ENCODE measurements at regions not wholly inside any gene's neighbourhood (a gene's known extent, or its start where the extent isn't known, plus 50 kb on each side); places are given as distances from the start of the nearest gene placed in this dataset.
"Not testable (repeated sequence)": the region's sequence is repeated elsewhere in the genome, so short reads cannot be mapped to it uniquely, and the experiment has no call there.

DNA sequence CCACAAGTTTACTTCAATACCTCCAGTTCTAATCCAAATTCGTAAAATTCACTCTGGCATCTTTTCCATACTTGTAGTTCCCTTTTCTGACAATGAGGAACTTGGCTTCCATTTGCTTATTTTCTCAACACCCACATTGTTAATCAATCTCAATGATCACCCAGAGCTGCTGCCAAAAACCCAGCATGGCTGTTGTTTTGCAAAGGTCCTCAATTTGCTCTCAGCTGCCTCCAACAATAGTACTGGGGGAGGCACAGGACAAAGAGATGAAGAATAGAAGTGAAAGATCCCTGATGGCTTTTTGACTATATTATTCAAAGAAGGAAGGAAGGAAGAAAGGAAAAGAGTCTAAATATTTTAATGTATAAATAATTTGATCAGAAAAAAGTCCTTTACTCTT, 847.8 kb downstream of the RAPGEF2 start:
- no peak for DNase-seq

- DNase-seq, result no peak
These were observed 863.9 kb downstream of the RAPGEF2 start for GRCh38 chr4:159966746-159967145.

DNA sequence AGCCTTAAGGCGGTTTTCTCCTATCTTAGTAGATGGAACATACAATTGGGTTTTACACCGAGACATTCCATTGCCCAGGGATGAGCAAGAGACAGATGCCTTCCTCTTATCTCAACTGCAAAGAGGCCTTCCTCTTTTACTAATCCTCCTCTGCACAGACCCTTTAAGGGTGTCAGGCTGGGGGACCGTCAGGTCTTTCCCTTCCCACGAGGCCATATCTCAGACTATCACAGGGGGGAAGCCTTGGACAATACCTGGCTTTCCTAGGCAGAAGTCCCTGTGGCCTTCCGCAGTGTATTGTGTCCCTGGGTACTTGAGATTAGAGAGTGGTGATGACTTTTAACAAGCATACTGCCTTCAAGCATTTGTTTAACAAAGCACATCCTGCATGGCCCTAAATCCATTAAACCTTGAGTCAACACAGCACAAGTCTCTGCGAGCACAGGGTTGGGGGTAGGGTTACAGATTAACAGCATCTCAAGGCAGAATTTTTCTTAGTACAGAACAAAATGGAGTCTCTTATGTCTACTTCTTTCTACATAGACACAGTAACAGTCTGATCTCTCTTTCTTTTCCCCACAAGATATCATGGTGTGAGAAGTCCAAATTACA, 874.1 kb downstream of the RAPGEF2 start:
- DNase-seq, result not testable (repeated sequence)

GRCh38 chr4:159977907-159978617, 875.2 kb downstream of the RAPGEF2 start:
- no peak for DNase-seq

DNA sequence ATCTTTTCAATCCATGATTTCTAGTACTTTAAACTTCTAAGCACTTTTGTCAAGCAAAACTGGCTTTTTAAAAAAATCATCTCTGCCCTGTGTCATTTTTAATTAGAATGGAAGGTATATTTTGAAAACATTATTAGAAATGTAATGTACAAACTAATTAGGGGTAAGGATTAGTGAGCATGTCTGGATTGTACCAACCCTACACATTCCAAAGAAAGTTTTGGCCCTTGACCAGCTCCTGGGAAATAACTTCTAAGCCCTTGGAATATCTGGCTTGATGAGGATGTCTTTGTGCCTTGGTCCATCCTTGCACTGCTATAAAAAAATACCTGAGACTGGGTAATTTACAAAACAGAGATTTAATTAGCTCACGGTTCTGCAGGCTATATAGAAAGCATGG, 876.5 kb downstream of the RAPGEF2 start:
- no peak for DNase-seq

- no peak for DNase-seq
These were observed 877.1 kb downstream of the RAPGEF2 start for GRCh38 chr4:159979953-159980352.

- DNase-seq, result no peak
These were observed 878.1 kb downstream of the RAPGEF2 start for GRCh38 chr4:159980826-159981468.

- DNase-seq, result no peak
These were observed 878.6 kb downstream of the RAPGEF2 start for GRCh38 chr4:159981469-159981856.

DNA sequence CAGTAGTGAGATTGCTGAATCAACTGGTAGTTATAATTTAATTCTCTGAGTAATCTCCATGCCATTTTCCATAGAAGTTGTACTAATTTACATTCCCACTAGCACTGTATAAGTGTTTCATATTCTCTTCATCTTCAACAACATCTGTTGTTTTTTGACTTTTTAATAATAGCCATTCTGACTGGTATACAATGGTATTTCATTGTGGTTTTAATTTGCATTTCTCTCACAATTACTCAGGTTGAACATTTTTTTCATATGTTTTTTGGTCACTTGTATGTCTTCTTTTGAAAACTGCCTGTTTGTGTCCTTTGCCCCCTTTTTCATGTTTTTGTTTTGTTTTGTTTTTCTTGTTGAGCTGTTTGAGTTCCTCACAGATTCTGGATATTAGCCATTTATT, 880.2 kb downstream of the RAPGEF2 start:
- DNase-seq, result no peak

DNA sequence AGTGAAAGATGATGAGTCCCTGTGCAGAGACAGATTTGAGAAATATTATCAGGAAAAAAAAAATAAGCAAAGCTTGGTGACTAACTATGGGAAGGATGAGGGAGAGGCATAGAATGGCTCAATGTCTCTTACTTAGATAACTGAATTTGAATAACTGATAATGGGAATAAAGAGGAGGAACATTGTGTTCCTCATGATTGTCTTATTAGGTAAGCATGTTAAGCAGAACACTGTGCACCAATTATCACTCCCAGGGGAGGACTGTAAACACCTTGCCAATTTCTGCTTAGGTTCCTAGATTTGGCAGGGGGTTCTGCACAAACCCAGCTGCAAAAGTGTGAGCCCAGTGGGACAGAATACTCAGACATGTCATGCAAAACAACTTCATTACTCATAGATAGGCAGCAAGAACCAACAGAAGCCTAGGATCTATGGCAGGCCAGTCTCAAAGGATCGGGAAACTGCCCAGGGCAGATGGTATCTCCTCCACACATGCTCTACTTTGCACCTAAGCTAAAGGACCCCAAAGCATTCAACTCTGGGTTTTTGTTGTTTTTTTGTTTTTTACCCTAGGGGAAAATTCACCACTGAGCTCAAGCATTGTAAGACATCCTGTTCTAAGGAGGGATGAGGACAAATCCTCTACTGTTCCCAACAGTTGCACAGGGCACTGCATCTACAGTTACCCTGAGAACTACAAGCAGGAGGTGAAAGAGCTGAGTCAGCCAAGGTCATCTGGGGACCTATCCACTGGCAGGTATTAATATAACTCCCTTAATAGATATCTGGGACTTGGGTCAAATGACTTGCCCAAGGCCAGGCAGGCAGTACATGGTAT, 907.0 kb downstream of the RAPGEF2 start:
- DNase-seq, result no peak

- DNase-seq, result no peak
These were observed 917.1 kb downstream of the RAPGEF2 start for GRCh38 chr4:160019936-160020335.

DNA sequence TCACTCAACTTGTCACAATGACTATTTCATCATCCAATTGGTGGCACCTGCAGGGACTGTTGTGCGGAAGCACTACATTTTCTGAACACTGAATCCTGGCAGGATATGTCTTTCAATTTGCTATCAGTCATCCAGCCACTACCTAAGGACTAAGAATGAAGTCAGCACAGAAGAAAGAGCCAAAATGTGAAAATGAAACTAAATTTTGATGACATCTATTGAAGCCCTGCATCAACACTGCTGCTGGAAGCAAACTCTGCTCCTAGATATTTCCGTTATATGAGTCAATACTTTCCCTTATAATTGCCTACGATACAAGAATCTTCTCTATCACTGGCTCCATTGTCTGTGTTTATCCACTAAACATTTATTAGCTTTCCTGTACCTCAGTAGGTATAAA, 917.9 kb downstream of the RAPGEF2 start:
- DNase-seq, result no peak

- DNase-seq, result no peak
These were observed 919.0 kb downstream of the RAPGEF2 start for GRCh38 chr4:160021870-160022269.

DNA sequence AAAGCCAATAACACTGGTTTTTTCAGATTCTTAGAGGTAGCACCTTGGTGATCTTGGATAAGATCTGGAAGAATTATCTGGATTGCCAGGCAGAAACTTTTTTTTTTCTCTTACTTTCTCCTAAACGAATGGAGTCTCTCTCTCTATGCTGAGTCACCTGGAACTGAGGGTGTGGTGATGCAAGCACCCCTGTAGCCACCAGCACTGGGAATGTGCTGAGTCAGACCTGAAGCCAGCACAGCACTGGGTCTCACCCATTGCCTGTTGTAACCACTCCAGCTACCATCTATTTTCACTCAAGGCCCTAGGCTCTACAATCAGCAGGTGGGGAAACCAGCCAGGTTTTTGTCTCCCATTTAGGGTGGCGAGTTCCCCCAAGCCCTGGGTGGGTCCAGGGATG, 923.8 kb downstream of the RAPGEF2 start:
- DNase-seq, result no peak

DNA sequence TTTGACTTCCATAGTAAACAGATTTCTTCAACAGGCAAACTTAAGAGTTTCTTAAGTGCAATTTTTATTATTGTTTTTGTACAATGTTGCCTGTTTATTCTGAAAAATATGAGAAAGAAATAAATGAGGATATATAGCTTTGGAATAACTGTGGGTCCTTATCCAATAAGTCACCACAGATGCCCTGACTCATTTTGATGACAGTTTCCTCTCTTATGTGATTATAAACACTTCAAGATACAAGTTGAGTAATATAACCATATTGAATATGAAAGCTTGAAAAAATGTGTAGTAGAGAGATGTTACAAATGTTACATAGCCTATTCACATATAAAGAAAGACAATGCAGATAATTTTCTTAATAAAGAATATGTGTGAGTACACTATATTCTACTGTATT, 931.6 kb downstream of the RAPGEF2 start:
- DNase-seq, result no peak

- no peak for DNase-seq
These were observed 935.7 kb downstream of the RAPGEF2 start for GRCh38 chr4:160038615-160039014.

DNA sequence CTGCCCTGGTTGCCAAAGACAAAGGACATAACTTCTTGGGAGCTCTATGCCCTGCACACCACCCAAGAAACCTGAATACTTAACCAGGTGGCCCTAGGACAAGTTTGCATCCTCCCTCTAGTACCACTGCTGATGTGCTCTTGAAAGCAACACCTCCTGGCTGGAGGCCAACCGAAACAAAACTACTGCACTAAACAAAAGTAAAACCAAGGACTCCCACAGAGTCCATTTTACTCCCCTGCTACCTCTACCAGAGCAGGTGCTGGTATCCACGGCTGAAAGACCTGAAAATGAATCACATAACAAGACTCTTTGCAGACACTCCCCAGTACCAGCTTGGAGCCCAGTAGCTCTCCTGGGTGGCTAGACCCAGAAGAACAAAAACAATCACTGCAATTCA, 941.8 kb downstream of the RAPGEF2 start:
- no peak for DNase-seq

DNA sequence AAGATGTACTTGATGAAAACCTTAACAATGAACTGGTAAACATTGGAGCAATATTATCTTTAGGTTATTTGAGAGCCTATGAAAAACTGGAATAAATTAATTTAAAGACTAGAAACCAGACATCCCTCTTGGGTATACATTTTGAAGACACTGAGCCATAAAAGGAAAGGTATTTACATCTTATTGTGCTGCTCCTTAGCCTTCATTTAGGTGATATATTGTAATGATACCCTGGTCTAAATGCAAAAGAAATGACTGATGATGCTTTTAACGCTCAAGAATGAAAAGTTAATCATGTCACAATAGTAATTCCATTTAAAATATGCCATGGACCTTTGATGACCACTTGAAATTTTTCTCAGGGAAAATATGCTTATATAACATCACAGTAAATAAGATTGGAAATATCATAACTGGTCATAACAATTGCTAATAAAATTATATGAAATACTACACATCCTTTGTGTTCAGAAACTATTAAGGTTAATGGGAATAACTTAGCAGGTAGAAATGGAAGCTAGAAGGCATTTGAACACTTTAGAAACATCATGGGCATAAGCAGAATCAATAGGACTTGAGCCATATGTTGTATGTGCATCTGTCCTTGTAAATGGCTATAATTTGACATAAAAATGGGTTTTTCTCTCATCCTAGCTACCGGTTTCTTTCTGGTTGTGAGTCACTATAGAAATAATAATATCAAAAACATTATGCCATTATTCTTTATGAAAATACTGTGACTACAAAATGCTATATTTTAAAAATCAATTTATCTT, 979.7 kb downstream of the RAPGEF2 start:
- no peak for DNase-seq

DNA sequence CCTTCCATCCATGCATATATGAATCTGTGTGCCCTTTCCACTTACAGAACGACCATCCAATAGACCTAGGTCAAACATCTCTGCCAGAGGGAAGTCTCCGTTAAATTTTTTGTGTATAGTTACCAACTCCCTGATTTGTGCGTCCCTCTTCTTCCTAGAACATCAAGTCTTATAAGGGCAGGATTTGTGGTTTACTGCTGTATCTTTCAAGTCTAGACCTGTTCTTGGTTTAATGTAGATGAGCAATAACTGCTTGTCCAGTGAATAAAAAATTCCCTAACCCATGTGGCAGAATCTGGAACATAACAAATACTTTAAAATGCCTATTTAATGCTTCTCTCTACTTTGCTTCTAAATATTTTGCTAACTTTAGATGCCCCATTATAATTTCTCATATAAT, 988.8 kb downstream of the RAPGEF2 start:
- no peak for DNase-seq

GRCh38 chr4:160100316-160100715, 997.4 kb downstream of the RAPGEF2 start:
- no peak for DNase-seq

DNA sequence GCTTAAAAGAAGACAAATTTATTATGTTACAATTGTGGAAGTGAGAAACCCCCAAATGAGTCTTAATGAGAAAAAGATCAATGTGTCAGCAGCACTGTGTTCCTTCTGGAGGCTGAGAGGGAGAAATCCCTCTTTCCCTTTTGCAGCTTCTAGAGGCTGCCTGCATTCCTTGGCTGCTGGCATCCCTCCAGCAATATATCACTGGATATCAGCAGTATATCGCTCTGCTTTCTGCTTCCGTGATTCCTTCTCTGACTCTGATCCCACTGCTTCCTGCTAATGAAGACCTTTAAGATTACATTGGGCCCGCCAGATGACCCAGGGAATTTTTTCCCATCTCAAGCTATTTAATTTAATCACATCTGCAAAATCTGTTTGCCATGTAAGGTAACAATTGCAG, 1008.0 kb downstream of the RAPGEF2 start:
- DNase-seq, result no peak

DNA sequence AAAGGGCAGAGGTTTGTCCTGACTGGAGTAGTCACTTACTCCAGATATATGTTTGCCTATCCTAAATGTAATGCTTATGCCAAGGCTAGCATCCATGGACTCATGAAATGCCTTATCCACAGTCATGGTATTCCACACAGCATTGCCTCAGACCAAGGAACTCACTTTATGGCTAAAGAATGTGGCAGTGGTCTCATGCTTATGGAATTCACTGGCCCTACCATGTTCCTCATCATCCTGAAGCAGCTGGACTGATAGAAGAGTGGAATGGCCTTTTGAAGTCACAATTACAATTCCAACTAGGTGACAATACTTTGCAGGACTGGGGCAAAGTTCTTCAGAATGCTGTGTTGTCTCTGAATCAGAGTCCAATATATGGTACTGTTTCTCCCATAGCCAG, 1014.8 kb downstream of the RAPGEF2 start:
- no peak for DNase-seq

All from NCI-H446 (cell line).